Tibial nerve (tissue), 4 donors: ENCODE measurements at regions not wholly inside any gene's neighbourhood (a gene's known extent, or its start where the extent isn't known, plus 50 kb on each side); places are given as distances from the start of the nearest gene placed in this dataset.
"Not testable (repeated sequence)": the region's sequence is repeated elsewhere in the genome, so short reads cannot be mapped to it uniquely, and the experiment has no call there.

Experiments used
- CTCF ChIP-seq, 5 experiments: fragments of 200-600 bp in 3 of 5; fragments of 450-650 bp in 2 of 5; sonication (generic) in 3 of 5; IDR thresholded peaks; one replicate each; pipeline ENCODE4 v1.5.1; 2016 to 2019; ENCODE audit warnings: antibody characterized with exemption in 5 of 5, mild to moderate bottlenecking in 3 of 5, moderate library complexity in 2 of 5
- EP300 ChIP-seq, 2 donors: sonication (generic); formaldehyde crosslinking; IDR thresholded peaks; one replicate each; pipeline ENCODE4 v1.6.1; 2017; ENCODE audit warnings: antibody characterized with exemption in 2 of 2, mild to moderate bottlenecking in 1 of 2
- POLR2A ChIP-seq, 2 donors: fragments of 450-650 bp; IDR thresholded peaks; one replicate each; pipeline ENCODE4 v1.6.1; 2017; ENCODE audit warnings: antibody characterized with exemption in 2 of 2, mild to moderate bottlenecking in 2 of 2, moderate library complexity in 2 of 2

GRCh38 chr1:101492144-101492543 lies 255.3 kb downstream of the S1PR1 start:
- not testable (repeated sequence) for TF ChIP-seq CTCF, POLR2A, EP300 (IDR thresholded peaks at IDR 0.05)
